CMK (cell line): ENCODE measurements at regions not wholly inside any gene's neighbourhood (a gene's known extent, or its start where the extent isn't known, plus 50 kb on each side); places are given as distances from the start of the nearest gene placed in this dataset.
A peak's percentile ranks its signal among the peaks of the same experiment; 100 is the strongest.
"Not testable (repeated sequence)": the region's sequence is repeated elsewhere in the genome, so short reads cannot be mapped to it uniquely, and the experiment has no call there.

ENCODE experiments used
- DNase-seq: peaks from one replicate; pipeline ENCODE4 v3.0.0-alpha.2; 2010; ENCODE audit warnings: low read depth

GRCh38 chr5:135279328-135279727 is 119.7 kb downstream of the MACROH2A1 start:
- DNase-seq, result no peak

- DNase-seq, result no peak
Measured at GRCh38 chr5:135276151-135276550, 122.9 kb downstream of the MACROH2A1 start.

DNA sequence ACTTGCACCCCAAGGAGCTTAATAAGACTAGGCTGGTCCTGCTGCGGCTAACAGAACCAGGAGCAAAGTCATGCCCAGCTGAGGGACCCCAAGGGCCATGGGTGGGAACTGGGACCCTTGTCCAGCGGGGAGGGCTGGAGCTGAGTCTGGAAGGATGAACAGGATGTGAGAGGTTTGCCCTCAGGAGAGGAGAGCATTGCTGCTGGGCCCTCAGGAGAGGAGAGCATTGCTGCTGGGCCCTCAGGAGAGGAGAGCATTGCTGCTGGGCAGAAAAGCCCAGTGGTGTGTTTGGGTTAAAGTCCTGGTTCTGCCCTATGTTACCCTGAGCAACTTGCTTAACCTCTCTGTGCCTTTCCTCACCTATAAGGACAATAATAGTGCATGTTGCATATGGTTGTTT is 125.8 kb downstream of the MACROH2A1 start:
- DNase-seq, result no peak

DNA sequence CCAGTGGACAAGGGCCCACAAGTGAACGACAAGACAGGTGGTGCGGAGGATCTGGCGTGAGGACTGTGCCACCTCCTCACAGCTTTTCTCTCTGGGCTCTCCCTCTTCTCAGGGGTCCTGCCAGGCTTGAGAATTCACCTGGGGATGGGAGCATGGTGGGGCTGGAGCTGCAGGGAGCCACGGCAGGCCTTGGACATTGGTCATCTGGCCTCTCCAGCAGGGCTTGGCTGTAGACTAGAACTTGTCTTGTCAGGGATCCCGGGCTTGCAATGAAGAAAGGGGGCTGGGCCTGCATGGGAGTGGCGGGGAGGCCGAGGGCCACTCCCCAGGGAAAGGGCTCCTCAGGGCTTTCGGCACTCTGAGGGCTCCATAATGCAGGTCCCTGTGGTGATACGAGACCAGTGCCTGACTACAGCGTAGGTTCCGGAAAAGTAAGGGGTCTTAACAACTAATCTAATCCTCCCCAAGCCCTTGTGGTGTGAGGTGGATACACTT is 126.7 kb downstream of the MACROH2A1 start:
- no peak for DNase-seq

DNA sequence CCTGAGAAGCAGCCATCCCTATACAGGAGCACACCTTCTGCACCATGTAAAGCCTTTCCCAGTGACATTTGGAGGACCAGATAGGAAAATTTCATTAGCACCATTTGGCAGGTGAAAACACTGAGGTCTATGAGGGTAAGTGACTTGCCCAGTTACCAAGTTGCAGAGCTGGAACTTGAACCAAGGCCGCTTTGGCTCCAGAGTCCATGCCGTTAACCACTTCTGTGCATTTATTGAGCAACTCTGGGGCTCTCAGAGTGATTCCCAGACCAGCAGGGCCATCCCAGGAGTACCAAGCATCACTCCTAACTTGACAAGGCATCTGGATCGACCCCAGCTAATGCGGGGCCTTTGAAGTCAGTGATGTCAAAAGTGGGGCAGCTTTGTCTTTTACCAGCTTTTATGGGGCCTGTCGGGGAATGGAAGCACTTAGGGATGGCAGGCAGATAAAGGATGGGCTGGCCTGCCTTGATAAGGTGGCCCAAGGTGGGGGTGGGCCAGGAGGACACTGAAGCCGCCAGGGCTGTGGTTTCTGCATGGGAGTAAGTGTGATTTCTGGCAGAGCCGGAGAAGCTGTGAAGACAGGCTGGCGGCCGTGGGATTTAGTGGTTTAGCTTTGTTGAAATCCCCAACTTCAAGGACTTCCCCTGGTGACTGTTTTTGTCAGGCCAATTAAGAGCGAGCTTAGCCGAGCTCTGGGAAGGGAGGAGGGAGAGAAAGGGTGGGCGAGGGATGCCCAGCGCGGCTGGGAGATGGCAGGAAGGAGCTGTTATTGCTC is 127.3 kb downstream of the MACROH2A1 start:
- DNase-seq, result peak; percentile 80

GRCh38 chr5:135269931-135270421 is 129.1 kb downstream of the MACROH2A1 start:
- no peak for DNase-seq

DNA sequence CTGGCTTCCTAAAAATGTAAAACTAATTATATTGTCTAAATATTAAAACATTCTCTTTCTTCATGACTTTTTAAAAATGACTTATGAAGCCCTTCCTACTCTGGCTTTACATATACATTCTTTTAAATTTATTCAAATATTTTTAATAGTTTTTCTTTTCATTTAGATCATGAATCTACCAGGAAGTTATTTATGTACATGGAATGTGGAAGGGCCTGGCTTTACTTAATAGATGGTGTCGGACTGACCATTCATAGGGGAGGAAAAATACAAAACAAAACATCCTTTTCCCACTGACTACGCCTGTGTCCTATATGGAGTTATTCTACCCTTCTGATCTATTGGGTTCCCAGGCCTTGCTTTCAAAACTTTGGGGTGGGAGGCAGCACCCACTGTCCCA is 129.8 kb downstream of the MACROH2A1 start:
- DNase-seq, result no peak

GRCh38 chr5:135266975-135267374 is 132.1 kb downstream of the MACROH2A1 start:
- DNase-seq, result no peak

- DNase-seq, result no peak
Measured at GRCh38 chr5:135266303-135266635, 132.8 kb downstream of the MACROH2A1 start.

- no peak for DNase-seq
Measured at GRCh38 chr5:135265497-135266302, 133.3 kb downstream of the MACROH2A1 start.

GRCh38 chr5:135264451-135265440 is 134.3 kb downstream of the MACROH2A1 start:
- no peak for DNase-seq

GRCh38 chr5:135263022-135263668 is 135.9 kb downstream of the MACROH2A1 start:
- no peak for DNase-seq

DNA sequence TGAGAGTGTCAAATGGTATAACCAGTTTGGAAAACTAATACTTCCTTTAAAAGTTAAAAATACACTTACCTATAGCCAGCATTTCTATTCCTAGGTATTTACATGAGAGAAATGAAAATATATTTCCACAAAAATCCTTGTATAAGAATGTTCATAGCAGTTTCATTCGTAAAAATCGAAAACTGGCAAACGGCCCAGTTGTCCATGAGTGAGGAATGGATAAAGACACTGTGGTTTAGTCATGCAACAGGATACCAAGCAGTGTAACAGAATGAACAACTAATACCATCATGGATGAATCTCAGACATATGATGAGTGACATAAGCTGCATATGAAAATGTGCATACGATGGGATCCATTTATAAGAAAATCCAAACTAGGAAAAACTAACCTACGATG is 136.7 kb downstream of the MACROH2A1 start:
- DNase-seq, result no peak

DNA sequence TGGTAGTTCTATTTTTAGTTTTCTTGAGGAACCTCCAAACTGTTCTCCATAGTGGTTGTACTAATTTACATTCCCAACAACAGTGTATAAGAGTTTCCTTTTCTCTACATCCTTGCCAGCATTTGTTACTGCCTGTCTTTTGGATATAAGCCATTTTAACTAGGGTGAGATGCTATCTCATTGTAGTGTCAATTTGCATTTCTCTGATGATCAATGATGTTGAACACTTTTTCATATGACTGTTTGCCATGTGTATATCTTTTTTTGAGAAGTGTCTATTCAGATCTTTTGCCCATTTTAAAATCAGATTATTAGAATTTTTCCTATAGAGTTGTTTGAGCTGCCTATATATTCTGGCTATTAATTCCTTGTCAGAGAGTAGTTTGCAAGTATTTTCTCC is 138.9 kb downstream of the MACROH2A1 start:
- not testable (repeated sequence) for DNase-seq

DNA sequence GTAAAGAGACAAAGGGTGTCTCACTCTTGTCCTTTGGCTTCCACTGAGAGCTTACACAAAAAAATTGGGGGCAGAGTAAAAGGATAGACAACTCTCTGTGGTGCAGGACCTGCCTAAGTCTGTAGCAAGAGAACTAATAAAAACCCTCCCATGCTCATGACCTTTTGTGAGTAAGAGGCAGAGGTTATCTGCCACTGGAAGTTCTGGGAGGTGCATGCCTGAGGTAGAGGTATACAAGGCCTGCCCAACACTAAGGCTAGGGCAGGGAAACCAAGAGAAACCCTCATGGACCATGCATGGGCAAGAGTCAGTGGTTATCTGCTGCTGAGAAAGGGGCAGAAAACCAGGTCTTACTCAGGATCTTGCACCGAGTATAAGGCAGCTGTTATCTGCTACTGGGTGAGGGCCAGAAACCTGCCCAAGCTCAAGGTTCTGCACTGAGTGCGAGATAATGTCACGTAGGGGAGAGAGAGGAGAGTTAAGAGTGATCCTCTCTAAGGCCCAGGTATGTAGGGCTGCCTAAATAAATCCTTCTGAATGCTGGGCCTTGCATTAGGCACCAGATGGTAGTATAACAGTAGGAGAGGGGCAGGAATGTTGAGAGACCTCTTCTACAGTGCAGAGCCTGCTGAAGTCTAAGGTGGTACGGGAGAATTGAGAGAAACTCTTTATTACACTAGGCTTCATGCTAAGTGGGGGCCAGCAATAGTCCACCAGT is 143.4 kb downstream of the MACROH2A1 start:
- no peak for DNase-seq

GRCh38 chr5:135254183-135254582 is 144.8 kb downstream of the MACROH2A1 start:
- no peak for DNase-seq

- no peak for DNase-seq
Measured at GRCh38 chr5:135253601-135254178, 145.3 kb downstream of the MACROH2A1 start.

GRCh38 chr5:135251093-135251492 is 147.9 kb downstream of the MACROH2A1 start:
- DNase-seq, result no peak

DNA sequence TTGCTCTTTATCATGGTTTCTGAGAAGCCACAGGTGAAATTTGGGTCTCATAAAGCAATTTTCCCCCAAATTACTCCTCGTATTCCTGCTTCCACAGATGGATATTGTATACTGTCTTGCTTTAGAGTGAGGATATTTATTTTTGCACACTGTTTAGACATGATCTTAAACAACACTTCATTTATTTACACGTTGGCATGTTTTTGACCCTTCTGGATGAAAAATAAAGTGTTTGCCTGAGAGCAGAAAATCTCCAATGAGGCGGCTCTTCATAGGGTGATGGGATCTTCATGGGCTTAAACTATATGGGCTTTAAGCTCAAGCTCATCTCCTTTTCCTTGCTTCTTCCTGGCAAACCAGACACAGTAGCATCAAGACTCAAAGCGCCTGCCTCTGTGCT is 148.4 kb downstream of the MACROH2A1 start:
- no peak for DNase-seq

DNA sequence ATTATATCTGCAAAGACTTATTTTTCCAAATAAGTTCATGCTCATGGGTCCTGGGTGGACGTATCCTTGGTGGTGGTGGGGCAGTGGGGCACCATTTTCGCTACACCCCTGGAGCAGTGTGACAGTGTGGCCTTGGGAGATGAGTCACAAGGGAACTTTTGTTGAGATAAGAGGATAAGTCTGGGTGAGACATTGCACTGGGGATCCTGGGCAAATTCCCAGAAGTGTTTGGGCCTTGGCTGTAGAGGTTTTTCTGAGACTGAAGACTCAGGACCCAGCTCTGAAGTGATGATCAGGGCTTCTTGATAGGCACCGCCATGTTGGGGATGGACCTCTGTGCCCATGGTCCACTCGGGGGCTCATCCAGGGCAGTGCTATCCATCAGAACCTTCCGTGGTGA is 149.4 kb downstream of the MACROH2A1 start:
- no peak for DNase-seq
